ENCODE measurements at regions not wholly inside any gene's neighbourhood (a gene's known extent, or its start where the extent isn't known, plus 50 kb on each side); places are given as distances from the start of the nearest gene placed in this dataset.

- DNase-seq, result peak; percentile 57 to 75
- Histone ChIP-seq H3K27me3 (ENCODE audit: control insufficient read depth in 3 of 3, insufficient read depth in 3 of 3, low read length in 3 of 3) (no peaks in the 10 kb centered on the region), H3K27ac (ENCODE audit: low read depth in 1 of 3, low read length in 2 of 3) (no peak overlapping the region), H3K9me3 (ENCODE audit: control insufficient read depth in 2 of 2, insufficient read depth in 1 of 2, low read depth in 1 of 2, low read length in 1 of 2) (no peaks in the 10 kb centered on the region), H3K36me3 (ENCODE audit: control insufficient read depth in 3 of 3, insufficient read depth in 2 of 3, low read depth in 1 of 3, low read length in 3 of 3) (no peaks in the 10 kb centered on the region), H3K4me1 (ENCODE audit: control insufficient read depth in 3 of 3, insufficient read depth in 2 of 3, low read depth in 1 of 3, low read length in 2 of 3) (no peaks in the 10 kb centered on the region), H3K4me3 (ENCODE audit: low read depth in 1 of 3, low read length in 3 of 3) (no peak overlapping the region)
- no peak for FAIRE-seq
- 24 to 43% (median 28%) methylated on average over 2 of the region's 2 CpGs for WGBS, 3 donors
Observed at GRCh38 chr5:39714036-39714698, 289.4 kb upstream of the DAB2 start.

DNA sequence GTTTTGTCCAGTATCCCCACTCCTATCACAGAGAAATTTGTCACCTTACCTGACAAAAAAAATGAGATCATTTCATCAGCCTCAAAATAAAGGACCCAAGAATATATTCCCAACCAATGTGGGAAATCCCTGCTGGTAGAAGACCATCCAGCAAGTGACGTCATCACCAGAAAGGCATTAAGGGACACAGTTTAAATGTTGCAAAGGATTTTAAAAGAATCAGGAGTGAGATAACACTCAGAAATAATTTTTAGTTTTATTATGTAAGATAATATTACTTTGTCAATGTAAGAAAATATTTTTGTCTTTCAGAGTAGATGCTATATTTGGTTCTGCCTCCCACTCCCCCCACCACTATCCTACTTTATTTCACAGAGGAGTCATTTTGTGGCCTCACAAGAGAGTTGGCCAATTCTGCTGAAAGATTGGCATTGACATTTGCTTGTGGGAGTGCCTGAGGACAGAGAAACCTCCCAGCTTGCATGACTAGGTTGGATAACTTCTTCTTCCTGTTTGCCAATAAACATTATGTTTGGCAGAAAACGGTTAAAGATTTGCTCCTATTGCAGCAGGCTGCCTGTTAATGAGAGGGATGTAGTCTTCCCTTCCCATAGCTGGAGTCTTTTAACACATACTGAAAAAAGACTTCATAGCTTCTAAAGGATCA is 288.6 kb upstream of the DAB2 start:
- no peaks in the 10 kb centered on the region for H3K4me1 ChIP-seq (ENCODE audit: control insufficient read depth in 3 of 3, insufficient read depth in 2 of 3, low read depth in 1 of 3, low read length in 2 of 3)
- no peak overlapping the region for H3K27ac ChIP-seq (ENCODE audit: low read depth in 1 of 3, low read length in 2 of 3)
- no peak for FAIRE-seq
- 50 to 55% (median 53%) methylated on average over 2 of the region's 2 CpGs for WGBS, 3 donors
- no peaks in the 10 kb centered on the region for H3K9me3 ChIP-seq (ENCODE audit: control insufficient read depth in 2 of 2, insufficient read depth in 1 of 2, low read depth in 1 of 2, low read length in 1 of 2)
- H3K36me3 ChIP-seq (ENCODE audit: control insufficient read depth in 3 of 3, insufficient read depth in 2 of 3, low read depth in 1 of 3, low read length in 3 of 3), result no peaks in the 10 kb centered on the region
- no peak for DNase-seq
- no peak overlapping the region for H3K4me3 ChIP-seq (ENCODE audit: low read depth in 1 of 3, low read length in 3 of 3)
- no peaks in the 10 kb centered on the region for H3K27me3 ChIP-seq (ENCODE audit: control insufficient read depth in 3 of 3, insufficient read depth in 3 of 3, low read length in 3 of 3)

DNA sequence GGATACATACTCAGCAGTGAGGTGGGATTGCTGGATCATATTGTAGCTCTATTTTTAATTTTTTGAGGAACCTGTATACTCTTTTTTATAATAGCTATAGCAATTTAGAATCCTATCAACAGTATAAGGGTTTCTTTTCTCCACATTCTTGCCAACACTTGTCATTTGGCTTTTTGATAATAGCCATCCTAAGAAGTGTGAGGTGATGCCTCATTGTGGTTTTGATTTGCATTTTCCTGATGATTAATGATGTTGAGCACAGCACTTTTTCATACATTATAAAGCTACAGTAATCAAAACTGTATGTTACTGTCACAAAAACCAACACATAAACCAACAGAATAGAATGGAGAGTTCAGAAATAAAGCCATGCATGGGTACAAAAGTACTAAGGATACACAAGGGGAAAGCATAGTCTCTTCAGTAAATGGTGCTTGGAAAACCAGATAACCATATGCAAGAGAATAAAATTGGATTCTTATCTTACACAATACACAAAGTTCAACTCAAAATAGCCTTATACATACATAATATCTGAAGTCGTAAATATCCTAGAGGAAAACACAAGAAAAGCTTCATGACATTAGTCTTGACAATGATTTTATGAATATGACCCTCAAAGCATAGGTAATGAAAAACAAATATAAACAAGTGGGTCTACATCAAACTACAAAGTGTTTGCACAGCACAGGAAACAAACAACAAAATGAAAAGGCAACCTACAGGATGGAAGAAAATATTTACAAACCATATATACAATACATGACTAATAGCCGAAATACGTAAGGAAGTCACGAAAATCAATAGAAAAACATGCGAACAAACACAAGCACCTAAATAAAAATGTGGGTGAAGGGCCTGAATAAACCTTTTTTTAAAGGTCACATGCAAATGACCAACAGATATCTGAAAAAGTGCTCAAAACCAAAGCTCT is 287.8 kb upstream of the DAB2 start:
- no peaks in the 10 kb centered on the region for H3K27me3 ChIP-seq (ENCODE audit: control insufficient read depth in 3 of 3, insufficient read depth in 3 of 3, low read length in 3 of 3)
- H3K9me3 ChIP-seq (ENCODE audit: control insufficient read depth in 2 of 2, insufficient read depth in 1 of 2, low read depth in 1 of 2, low read length in 1 of 2), result no peaks in the 10 kb centered on the region
- H3K27ac ChIP-seq (ENCODE audit: low read depth in 1 of 3, low read length in 2 of 3), result no peak overlapping the region
- FAIRE-seq (no peak), DNase-seq (no peak)
- H3K4me1 ChIP-seq (ENCODE audit: control insufficient read depth in 3 of 3, insufficient read depth in 2 of 3, low read depth in 1 of 3, low read length in 2 of 3), result no peaks in the 10 kb centered on the region
- H3K36me3 ChIP-seq (ENCODE audit: control insufficient read depth in 3 of 3, insufficient read depth in 2 of 3, low read depth in 1 of 3, low read length in 3 of 3), result no peaks in the 10 kb centered on the region
- WGBS, 3 donors, result 85 to 90% (median 88%) methylated on average over 5 of the region's 5 CpGs
- H3K4me3 ChIP-seq (ENCODE audit: low read depth in 1 of 3, low read length in 3 of 3), result no peak overlapping the region

DNA sequence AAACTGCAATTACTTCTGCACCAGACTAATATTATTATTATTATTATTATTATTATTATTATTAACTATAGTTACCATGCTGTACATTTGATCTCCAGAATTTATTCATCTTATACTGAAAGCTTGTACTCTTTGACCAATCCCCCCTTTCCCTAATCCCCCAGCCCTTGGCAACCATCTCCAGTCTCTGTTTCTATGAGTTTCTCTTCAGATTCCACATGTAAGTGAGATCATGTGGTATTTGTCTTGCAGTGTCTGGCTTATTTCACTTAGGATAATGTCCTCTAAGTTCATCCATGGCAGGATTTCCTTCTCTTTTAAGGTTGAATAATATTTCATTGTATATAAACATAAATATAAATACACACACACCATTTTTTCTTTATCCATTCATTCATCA is 287.0 kb upstream of the DAB2 start:
- Histone ChIP-seq H3K36me3 (ENCODE audit: control insufficient read depth in 3 of 3, insufficient read depth in 2 of 3, low read depth in 1 of 3, low read length in 3 of 3) (no peaks in the 10 kb centered on the region), H3K27ac (ENCODE audit: low read depth in 1 of 3, low read length in 2 of 3) (no peak overlapping the region), H3K9me3 (ENCODE audit: control insufficient read depth in 2 of 2, insufficient read depth in 1 of 2, low read depth in 1 of 2, low read length in 1 of 2) (no peaks in the 10 kb centered on the region), H3K4me3 (ENCODE audit: low read depth in 1 of 3, low read length in 3 of 3) (no peak overlapping the region), H3K4me1 (ENCODE audit: control insufficient read depth in 3 of 3, insufficient read depth in 2 of 3, low read depth in 1 of 3, low read length in 2 of 3) (no peaks in the 10 kb centered on the region), H3K27me3 (ENCODE audit: control insufficient read depth in 3 of 3, insufficient read depth in 3 of 3, low read length in 3 of 3) (no peaks in the 10 kb centered on the region)
- no peak for DNase-seq
- FAIRE-seq, result no peak

DNA sequence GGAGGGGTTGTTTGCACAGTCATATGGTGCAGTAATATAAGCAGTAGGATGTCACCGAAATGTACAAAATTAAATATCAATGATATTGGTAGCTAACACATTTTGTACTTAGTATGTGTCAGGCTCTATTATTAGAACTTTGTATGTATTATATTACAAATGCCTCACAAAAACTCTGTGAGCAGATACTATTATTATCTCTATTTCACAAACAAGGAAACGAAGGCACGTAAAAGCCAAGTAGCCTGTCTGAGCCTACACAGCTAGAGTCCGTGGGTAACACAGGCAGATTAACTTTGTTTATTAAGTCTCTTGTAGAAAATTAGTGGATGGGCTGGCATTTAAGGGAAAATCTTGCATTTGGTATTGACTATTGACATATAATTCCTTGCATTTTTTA is 284.3 kb upstream of the DAB2 start:
- H3K27ac ChIP-seq (ENCODE audit: low read depth in 1 of 3, low read length in 2 of 3), result no peak overlapping the region
- no peak overlapping the region for H3K4me3 ChIP-seq (ENCODE audit: low read depth in 1 of 3, low read length in 3 of 3)
- H3K36me3 ChIP-seq (ENCODE audit: control insufficient read depth in 3 of 3, insufficient read depth in 2 of 3, low read depth in 1 of 3, low read length in 3 of 3), result no peaks in the 10 kb centered on the region
- FAIRE-seq (no peak), DNase-seq (no peak)
- WGBS, 3 donors, result 77 to 89% (median 83%) methylated on average over 4 of the region's 4 CpGs
- no peaks in the 10 kb centered on the region for H3K27me3 ChIP-seq (ENCODE audit: control insufficient read depth in 3 of 3, insufficient read depth in 3 of 3, low read length in 3 of 3)
- H3K9me3 ChIP-seq (ENCODE audit: control insufficient read depth in 2 of 2, insufficient read depth in 1 of 2, low read depth in 1 of 2, low read length in 1 of 2), result no peaks in the 10 kb centered on the region
- H3K4me1 ChIP-seq (ENCODE audit: control insufficient read depth in 3 of 3, insufficient read depth in 2 of 3, low read depth in 1 of 3, low read length in 2 of 3), result no peaks in the 10 kb centered on the region

GRCh38 chr5:39702928-39703327 is 278.1 kb upstream of the DAB2 start:
- Histone ChIP-seq H3K9me3 (ENCODE audit: control insufficient read depth in 2 of 2, insufficient read depth in 1 of 2, low read depth in 1 of 2, low read length in 1 of 2) (no peaks in the 10 kb centered on the region), H3K36me3 (ENCODE audit: control insufficient read depth in 3 of 3, insufficient read depth in 2 of 3, low read depth in 1 of 3, low read length in 3 of 3) (no peaks in the 10 kb centered on the region), H3K27me3 (ENCODE audit: control insufficient read depth in 3 of 3, insufficient read depth in 3 of 3, low read length in 3 of 3) (no peaks in the 10 kb centered on the region), H3K4me1 (ENCODE audit: control insufficient read depth in 3 of 3, insufficient read depth in 2 of 3, low read depth in 1 of 3, low read length in 2 of 3) (no peaks in the 10 kb centered on the region), H3K4me3 (ENCODE audit: low read depth in 1 of 3, low read length in 3 of 3) (no peak overlapping the region), H3K27ac (ENCODE audit: low read depth in 1 of 3, low read length in 2 of 3) (no peak overlapping the region)
- no peak for DNase-seq
- 59 to 75% (median 63%) methylated on average over 3 of the region's 3 CpGs for WGBS, 3 donors
- no peak for FAIRE-seq

GRCh38 chr5:39700523-39700922 is 275.7 kb upstream of the DAB2 start:
- no peak overlapping the region for H3K4me3 ChIP-seq (ENCODE audit: low read depth in 1 of 3, low read length in 3 of 3)
- no peaks in the 10 kb centered on the region for H3K36me3 ChIP-seq (ENCODE audit: control insufficient read depth in 3 of 3, insufficient read depth in 2 of 3, low read depth in 1 of 3, low read length in 3 of 3)
- no peaks in the 10 kb centered on the region for H3K27me3 ChIP-seq (ENCODE audit: control insufficient read depth in 3 of 3, insufficient read depth in 3 of 3, low read length in 3 of 3)
- no peak overlapping the region for H3K27ac ChIP-seq (ENCODE audit: low read depth in 1 of 3, low read length in 2 of 3)
- 65 to 90% (median 82%) methylated on average over 1 of the region's 1 CpG for WGBS, 3 donors
- DNase-seq (no peak), FAIRE-seq (no peak)
- H3K9me3 ChIP-seq (ENCODE audit: control insufficient read depth in 2 of 2, insufficient read depth in 1 of 2, low read depth in 1 of 2, low read length in 1 of 2), result no peaks in the 10 kb centered on the region
- peaks cover 0 to 3% (median 0%) of the 10 kb centered on the region in 3 donors for H3K4me1 ChIP-seq (ENCODE audit: control insufficient read depth in 3 of 3, insufficient read depth in 2 of 3, low read depth in 1 of 3, low read length in 2 of 3)

GRCh38 chr5:39698838-39699560 is 274.2 kb upstream of the DAB2 start:
- Histone ChIP-seq H3K4me1 (ENCODE audit: control insufficient read depth in 3 of 3, insufficient read depth in 2 of 3, low read depth in 1 of 3, low read length in 2 of 3) (peaks cover 0 to 3% (median 0%) of the 10 kb centered on the region in 3 donors), H3K27ac (ENCODE audit: low read depth in 1 of 3, low read length in 2 of 3) (no peak overlapping the region), H3K4me3 (ENCODE audit: low read depth in 1 of 3, low read length in 3 of 3) (no peak overlapping the region), H3K36me3 (ENCODE audit: control insufficient read depth in 3 of 3, insufficient read depth in 2 of 3, low read depth in 1 of 3, low read length in 3 of 3) (no peaks in the 10 kb centered on the region), H3K9me3 (ENCODE audit: control insufficient read depth in 2 of 2, insufficient read depth in 1 of 2, low read depth in 1 of 2, low read length in 1 of 2) (no peaks in the 10 kb centered on the region), H3K27me3 (ENCODE audit: control insufficient read depth in 3 of 3, insufficient read depth in 3 of 3, low read length in 3 of 3) (no peaks in the 10 kb centered on the region)
- 60 to 76% (median 72%) methylated on average over 4 of the region's 4 CpGs for WGBS, 3 donors
- FAIRE-seq (no peak), DNase-seq (no peak)
